DMS114 treated with DMSO at 0.1 percent for 48 hours (cell line): ENCODE measurements at regions not wholly inside any gene's neighbourhood (a gene's known extent, or its start where the extent isn't known, plus 50 kb on each side); places are given as distances from the start of the nearest gene placed in this dataset.
"Not testable (repeated sequence)": the region's sequence is repeated elsewhere in the genome, so short reads cannot be mapped to it uniquely, and the experiment has no call there.

Experiments used
- DNase-seq: peaks from one replicate; lab custom pipeline; 2025; ENCODE audit not compliant: unreplicated experiment; lab: John Stamatoyannopoulos, UW

GRCh38 chr4:131388277-131388676 is 1760.8 kb upstream of the PCDH10 start:
- DNase-seq: no peak

GRCh38 chr4:131408102-131408501 is 1741.0 kb upstream of the PCDH10 start:
- DNase-seq: no peak

DNA sequence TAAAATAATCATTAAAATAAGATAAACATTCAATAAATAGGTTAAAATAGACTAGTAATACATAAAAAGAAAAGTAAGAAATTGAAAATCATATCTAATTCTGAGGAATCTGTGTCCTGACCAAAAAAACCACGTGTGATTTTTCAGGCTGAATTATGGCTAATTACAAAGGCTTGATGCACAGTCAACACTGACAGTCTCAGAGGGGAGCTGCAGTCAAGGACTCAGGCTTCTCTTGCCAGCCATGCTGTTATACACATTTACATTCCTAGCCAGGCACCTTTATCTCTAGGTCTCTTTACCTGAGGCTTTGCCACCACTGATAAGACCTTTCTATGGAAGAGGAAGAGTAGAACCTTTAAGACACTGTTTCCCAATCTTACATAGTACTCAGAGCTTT is 1737.7 kb upstream of the PCDH10 start:
- no peak for DNase-seq

DNA sequence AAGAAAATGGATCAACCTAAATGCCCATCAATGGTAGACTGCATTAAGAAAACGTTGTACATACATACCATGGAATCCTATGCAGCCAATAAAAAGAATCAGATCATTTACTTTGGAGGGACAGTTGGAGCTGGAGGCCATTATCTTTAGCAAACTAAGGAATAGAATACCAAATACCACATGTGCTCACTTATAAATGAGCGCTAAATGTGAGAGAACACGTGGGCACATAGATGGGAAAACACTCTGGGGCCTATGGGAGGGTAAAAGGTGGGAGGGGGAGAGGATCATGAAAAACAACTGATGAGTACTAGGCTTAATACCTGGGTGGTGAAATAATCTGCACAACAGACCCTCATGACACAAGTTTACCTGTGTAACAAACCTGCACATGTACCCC is 1729.9 kb upstream of the PCDH10 start:
- no peak for DNase-seq

DNA sequence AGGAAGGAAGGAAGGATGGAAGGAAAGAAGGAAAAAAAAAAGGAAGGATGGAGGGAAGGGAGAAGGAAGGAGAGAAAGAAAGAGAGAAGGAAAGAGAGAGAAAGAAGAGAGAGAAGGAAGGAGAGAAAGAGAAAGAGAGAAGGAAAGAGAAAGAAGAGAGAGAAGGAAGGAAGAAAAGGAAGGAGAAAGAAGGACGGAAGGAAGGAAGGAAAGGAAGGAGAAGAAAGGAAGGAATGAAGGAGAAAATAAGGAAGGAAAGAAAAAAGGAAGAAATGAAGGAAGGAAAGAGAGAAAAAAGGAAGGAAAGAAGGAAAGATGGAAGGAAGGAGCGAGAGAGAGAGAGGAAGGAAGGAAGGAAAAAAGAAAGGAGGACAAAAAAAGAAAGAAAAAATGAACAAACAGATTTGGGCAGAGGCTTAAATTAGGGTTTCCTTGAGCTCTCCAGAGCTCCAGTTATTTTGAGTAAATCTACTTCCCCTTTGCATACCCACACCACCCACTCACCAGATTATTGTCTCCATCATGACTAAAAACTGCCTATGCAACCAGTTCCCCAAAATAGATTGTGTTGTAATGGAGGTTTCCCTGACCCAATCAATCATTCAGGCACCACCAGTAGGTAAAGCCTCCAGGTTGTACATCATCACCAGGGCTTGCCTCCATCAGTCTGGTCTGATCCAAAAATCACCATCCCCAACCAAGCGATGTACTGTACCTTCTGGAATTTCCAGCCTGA is 1722.9 kb upstream of the PCDH10 start:
- DNase-seq: no peak

DNA sequence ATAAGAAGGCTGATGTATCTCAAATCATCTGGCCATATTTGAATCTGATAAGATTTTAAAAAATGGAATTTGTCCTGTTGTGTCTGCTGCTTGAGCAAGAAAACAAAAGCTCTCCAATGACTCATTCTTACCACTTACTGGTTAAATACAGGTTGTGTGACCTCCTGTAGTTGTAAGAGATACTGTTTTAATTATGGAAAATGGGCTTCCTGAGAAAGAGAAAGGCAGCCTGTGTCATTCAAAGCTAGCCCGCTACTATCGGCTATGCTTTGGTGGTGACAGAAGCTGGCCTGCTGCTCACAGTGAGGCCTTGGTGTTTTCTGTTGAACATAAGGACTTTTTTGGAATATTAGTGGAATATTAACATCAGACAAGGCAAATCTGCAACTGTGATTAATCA is 1722.1 kb upstream of the PCDH10 start:
- no peak for DNase-seq

- DNase-seq: no peak
These were observed 1718.8 kb upstream of the PCDH10 start for GRCh38 chr4:131430302-131430701.

GRCh38 chr4:131441004-131441688 is 1707.9 kb upstream of the PCDH10 start:
- no peak for DNase-seq

- DNase-seq: no peak
These were observed 1701.2 kb upstream of the PCDH10 start for GRCh38 chr4:131447883-131448282.

- no peak for DNase-seq
These were observed 1698.4 kb upstream of the PCDH10 start for GRCh38 chr4:131450572-131451209.

DNA sequence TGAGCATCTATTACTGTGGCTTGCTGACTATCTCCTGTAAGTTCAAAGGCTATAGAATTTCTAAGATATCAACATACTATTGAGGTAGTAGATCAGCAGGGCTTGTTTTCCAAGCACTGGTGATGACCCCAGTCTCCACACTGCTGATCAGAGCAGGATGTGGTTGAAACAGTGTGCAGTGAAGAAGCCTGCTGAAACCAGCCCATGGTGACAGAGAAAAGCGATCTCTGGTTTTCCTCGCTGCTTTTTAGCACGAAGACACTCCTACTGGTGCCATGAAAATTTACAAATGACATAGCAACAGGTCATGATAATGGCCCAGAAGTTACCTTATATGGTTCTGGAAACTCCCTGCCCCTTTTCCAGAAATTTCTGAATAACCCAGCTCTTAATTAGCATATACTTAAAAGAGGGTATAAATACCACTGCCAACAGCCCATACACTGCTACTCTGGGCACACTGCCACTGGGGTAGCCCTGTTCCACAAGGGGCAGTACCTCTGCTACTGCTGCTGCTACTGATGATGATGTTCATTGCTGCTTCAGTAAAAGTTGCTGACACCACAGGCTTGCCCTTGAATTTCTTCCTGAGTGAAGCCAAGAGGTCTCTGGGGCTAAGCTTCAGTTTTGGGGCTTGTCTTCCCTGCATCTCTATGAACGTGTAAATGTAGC is 1689.5 kb upstream of the PCDH10 start:
- DNase-seq: no peak

DNA sequence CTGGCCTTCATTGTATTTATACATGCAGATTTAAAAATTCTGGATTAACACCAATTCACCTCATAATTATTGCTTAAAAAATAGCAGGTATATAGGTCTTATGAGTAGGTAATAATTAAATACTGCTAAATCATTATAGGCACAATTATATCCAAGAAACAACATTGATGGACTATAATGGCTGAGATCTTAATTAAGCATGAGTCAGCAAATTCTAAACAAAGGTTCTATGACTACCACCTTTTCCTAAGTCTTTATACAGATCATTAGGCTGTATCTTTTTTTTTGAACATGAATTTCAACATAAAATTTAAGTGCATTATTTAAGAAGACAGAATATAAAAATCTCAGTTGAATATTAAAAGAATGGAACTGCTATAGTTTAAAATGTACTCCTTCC is 1678.7 kb upstream of the PCDH10 start:
- DNase-seq: no peak

DNA sequence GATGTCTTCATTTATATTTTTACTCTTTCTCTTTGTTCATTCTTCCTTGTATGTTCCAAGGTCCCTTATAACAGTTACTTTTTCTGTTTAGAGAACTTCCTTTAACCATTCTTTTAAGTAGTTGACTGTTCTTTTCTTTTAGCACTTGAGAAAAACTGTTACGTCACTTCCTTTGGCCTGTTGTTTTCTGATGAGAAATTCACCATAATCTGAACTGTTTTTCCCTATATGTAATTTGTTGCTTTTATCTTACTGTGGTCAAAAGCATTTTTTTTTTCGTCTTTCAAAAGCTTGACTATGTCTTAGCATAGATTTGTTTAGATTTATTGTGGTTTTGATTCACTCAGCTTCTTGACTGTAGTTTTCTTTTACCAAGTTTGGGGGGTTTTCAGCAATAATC is 1660.3 kb upstream of the PCDH10 start:
- DNase-seq: no peak

DNA sequence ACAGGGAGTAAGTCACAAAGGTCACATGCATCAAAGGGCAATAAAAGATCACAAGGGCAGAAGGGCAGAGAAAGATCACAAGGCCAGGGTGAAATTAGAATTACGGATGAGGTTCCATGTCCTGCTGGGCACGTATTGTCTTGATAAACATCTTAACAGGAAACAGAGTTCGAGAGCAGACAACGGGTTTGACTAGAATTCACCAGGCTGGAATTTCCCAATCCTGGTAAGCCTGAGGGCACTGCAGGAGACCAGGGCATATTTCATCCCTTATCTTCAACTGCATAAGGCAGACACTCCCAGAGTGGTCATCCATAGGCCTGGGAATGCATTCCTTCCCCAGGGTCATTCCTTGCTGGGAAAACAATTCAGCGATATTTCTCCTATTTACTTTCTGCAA is 1652.9 kb upstream of the PCDH10 start:
- not testable (repeated sequence) for DNase-seq

DNA sequence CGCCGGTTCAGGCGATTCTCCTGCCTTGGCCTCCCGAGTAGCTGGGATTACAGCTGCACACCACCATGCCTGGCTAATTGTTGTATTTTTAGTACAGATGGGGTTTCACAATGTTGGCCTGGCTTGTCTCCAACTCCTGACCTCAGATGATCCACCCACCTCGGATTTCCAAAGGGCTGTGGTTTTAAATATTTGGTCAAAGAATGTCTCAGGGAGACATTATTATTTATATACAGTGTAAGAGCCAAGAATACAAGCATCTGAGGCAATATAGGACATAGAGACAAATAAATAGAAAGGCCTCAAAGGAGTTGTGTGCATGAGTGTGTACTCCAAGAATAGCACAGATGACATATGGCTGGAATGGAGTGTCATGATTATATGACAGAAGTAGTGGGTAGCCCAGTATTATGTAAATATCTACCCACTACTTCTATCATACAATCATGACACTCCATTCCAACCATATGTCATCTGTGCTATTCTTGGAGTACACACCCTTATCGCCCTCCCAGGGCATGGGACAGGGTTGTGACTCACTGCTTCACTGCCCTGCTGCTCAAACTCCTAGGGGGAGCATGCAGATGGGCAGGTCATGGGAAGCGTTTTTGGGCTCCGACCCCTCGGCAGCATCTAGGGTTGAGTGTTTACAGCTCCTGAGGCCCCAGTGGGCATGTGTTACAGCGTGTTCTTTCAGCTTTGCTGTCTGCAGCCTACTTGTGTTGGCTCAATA is 1649.8 kb upstream of the PCDH10 start:
- no peak for DNase-seq

- no peak for DNase-seq
These were observed 1639.6 kb upstream of the PCDH10 start for GRCh38 chr4:131509521-131509920.

GRCh38 chr4:131526686-131527085 is 1622.4 kb upstream of the PCDH10 start:
- DNase-seq: no peak

GRCh38 chr4:131531087-131531486 is 1618.0 kb upstream of the PCDH10 start:
- no peak for DNase-seq

DNA sequence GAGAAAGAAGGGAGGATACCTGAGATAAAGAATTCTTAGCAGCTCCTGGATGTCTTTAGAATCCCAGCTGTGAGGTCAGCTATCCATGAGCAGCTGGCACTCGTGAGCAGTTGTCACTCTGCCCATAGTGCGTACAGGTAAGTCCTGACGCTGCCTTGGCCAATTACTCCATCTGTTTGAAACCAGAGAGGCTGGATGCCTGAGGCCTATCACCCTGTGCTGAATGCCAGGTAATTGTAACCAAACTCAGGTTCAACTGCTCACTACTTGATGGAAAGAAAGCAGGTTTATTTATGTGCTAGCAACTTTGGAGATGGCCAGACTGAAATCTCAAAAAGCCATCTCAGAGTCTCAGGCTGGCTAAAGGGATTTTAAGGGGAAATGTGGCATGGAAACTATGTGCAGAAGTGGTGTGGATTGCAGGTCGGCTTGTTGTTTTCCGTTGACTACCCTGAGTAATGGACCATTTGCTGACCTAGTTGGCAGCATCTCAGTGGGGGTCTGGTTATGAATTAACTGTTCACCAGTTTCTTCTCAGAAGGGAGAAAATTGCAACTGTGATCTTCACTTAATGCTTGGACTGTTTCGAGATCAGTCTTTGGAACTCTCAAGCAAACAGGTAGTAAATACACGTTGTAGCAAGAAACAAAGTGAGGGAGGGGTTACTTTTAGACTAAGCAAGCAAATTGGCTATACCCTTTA is 1614.0 kb upstream of the PCDH10 start:
- DNase-seq: no peak

GRCh38 chr4:131540256-131540655 is 1608.8 kb upstream of the PCDH10 start:
- no peak for DNase-seq
